ENCODE measurements at regions not wholly inside any gene's neighbourhood (a gene's known extent, or its start where the extent isn't known, plus 50 kb on each side); places are given as distances from the start of the nearest gene placed in this dataset.

GRCh38 chr5:107294211-107294550, 376.6 kb downstream of the EFNA5 start:
- Histone ChIP-seq H3K4me3 (ENCODE audit: low read depth, low read length) (no peak overlapping the region), H3K27me3 (ENCODE audit: control insufficient read depth, insufficient read depth, low read length) (no peaks in the 10 kb centered on the region), H3K9me3 (ENCODE audit: control insufficient read depth, insufficient read depth, low read depth, low read length) (0 out of 2 replicates have a peak, but pooled peaks cover 2% of the 10 kb centered on the region), H3K9ac (ENCODE audit: low read length) (no peak overlapping the region), H3K36me3 (ENCODE audit: control insufficient read depth, insufficient read depth, low read length) (no peaks in the 10 kb centered on the region), H3K27ac (ENCODE audit: low read depth, low read length) (no peak overlapping the region), H3K4me1 (ENCODE audit: control insufficient read depth, insufficient read depth, low read length) (peaks cover 31% of the 10 kb centered on the region)

GRCh38 chr5:107293541-107294210, 377.1 kb downstream of the EFNA5 start:
- Histone ChIP-seq H3K9ac (ENCODE audit: low read length) (no peak overlapping the region), H3K9me3 (ENCODE audit: control insufficient read depth, insufficient read depth, low read depth, low read length) (0 out of 2 replicates have a peak, but pooled peaks cover 2% of the 10 kb centered on the region), H3K27me3 (ENCODE audit: control insufficient read depth, insufficient read depth, low read length) (no peaks in the 10 kb centered on the region), H3K27ac (ENCODE audit: low read depth, low read length) (no peak overlapping the region), H3K4me1 (ENCODE audit: control insufficient read depth, insufficient read depth, low read length) (peaks cover 31% of the 10 kb centered on the region), H3K36me3 (ENCODE audit: control insufficient read depth, insufficient read depth, low read length) (no peaks in the 10 kb centered on the region), H3K4me3 (ENCODE audit: low read depth, low read length) (no peak overlapping the region)

- Histone ChIP-seq H3K27ac (ENCODE audit: low read depth, low read length) (no peak overlapping the region), H3K36me3 (ENCODE audit: control insufficient read depth, insufficient read depth, low read length) (no peaks in the 10 kb centered on the region), H3K9me3 (ENCODE audit: control insufficient read depth, insufficient read depth, low read depth, low read length) (0 out of 2 replicates have a peak, but pooled peaks cover 2% of the 10 kb centered on the region), H3K4me1 (ENCODE audit: control insufficient read depth, insufficient read depth, low read length) (peaks cover 30% of the 10 kb centered on the region), H3K4me3 (ENCODE audit: low read depth, low read length) (no peak overlapping the region), H3K9ac (ENCODE audit: low read length) (no peak overlapping the region), H3K27me3 (ENCODE audit: control insufficient read depth, insufficient read depth, low read length) (no peaks in the 10 kb centered on the region)
These were observed 378.9 kb downstream of the EFNA5 start for GRCh38 chr5:107291866-107292265.

GRCh38 chr5:107290780-107291398, 379.8 kb downstream of the EFNA5 start:
- H3K27me3 ChIP-seq (ENCODE audit: control insufficient read depth, insufficient read depth, low read length), result no peaks in the 10 kb centered on the region
- 0 out of 2 replicates have a peak, but pooled peaks cover 2% of the 10 kb centered on the region for H3K9me3 ChIP-seq (ENCODE audit: control insufficient read depth, insufficient read depth, low read depth, low read length)
- H3K4me3 ChIP-seq (ENCODE audit: low read depth, low read length), result no peak overlapping the region
- H3K4me1 ChIP-seq (ENCODE audit: control insufficient read depth, insufficient read depth, low read length), result peaks cover 21% of the 10 kb centered on the region
- H3K36me3 ChIP-seq (ENCODE audit: control insufficient read depth, insufficient read depth, low read length), result no peaks in the 10 kb centered on the region
- H3K27ac ChIP-seq (ENCODE audit: low read depth, low read length), result no peak overlapping the region
- H3K9ac ChIP-seq (ENCODE audit: low read length), result no peak overlapping the region

- Histone ChIP-seq H3K36me3 (ENCODE audit: control insufficient read depth, insufficient read depth, low read length) (no peaks in the 10 kb centered on the region), H3K9me3 (ENCODE audit: control insufficient read depth, insufficient read depth, low read depth, low read length) (0 out of 2 replicates have a peak, but pooled peaks cover 2% of the 10 kb centered on the region), H3K4me1 (ENCODE audit: control insufficient read depth, insufficient read depth, low read length) (peaks cover 5% of the 10 kb centered on the region), H3K4me3 (ENCODE audit: low read depth, low read length) (no peak overlapping the region), H3K27ac (ENCODE audit: low read depth, low read length) (no peak overlapping the region), H3K27me3 (ENCODE audit: control insufficient read depth, insufficient read depth, low read length) (no peaks in the 10 kb centered on the region), H3K9ac (ENCODE audit: low read length) (no peak overlapping the region)
These were observed 381.6 kb downstream of the EFNA5 start for GRCh38 chr5:107289030-107289714.

- no peaks in the 10 kb centered on the region for H3K27me3 ChIP-seq (ENCODE audit: control insufficient read depth, insufficient read depth, low read length)
- no peak overlapping the region for H3K4me3 ChIP-seq (ENCODE audit: low read depth, low read length)
- no peaks in the 10 kb centered on the region; the same call in none of the 2 replicates for H3K4me1 ChIP-seq (ENCODE audit: control insufficient read depth, insufficient read depth, low read length)
- no peaks in the 10 kb centered on the region for H3K9me3 ChIP-seq (ENCODE audit: control insufficient read depth, insufficient read depth, low read depth, low read length)
- no peaks in the 10 kb centered on the region for H3K36me3 ChIP-seq (ENCODE audit: control insufficient read depth, insufficient read depth, low read length)
- H3K27ac ChIP-seq (ENCODE audit: low read depth, low read length), result no peak overlapping the region
- no peak overlapping the region for H3K9ac ChIP-seq (ENCODE audit: low read length)
These were observed 384.2 kb downstream of the EFNA5 start for GRCh38 chr5:107286447-107287098.

- no peaks in the 10 kb centered on the region for H3K9me3 ChIP-seq (ENCODE audit: control insufficient read depth, insufficient read depth, low read depth, low read length)
- no peak overlapping the region for H3K27ac ChIP-seq (ENCODE audit: low read depth, low read length)
- H3K4me1 ChIP-seq (ENCODE audit: control insufficient read depth, insufficient read depth, low read length), result no peaks in the 10 kb centered on the region; the same call in none of the 2 replicates
- H3K4me3 ChIP-seq (ENCODE audit: low read depth, low read length), result no peak overlapping the region
- no peak overlapping the region for H3K9ac ChIP-seq (ENCODE audit: low read length)
- no peaks in the 10 kb centered on the region for H3K27me3 ChIP-seq (ENCODE audit: control insufficient read depth, insufficient read depth, low read length)
- H3K36me3 ChIP-seq (ENCODE audit: control insufficient read depth, insufficient read depth, low read length), result no peaks in the 10 kb centered on the region
These were observed 385.0 kb downstream of the EFNA5 start for GRCh38 chr5:107285772-107286171.

- Histone ChIP-seq H3K27me3 (ENCODE audit: control insufficient read depth, insufficient read depth, low read length) (no peaks in the 10 kb centered on the region), H3K9ac (ENCODE audit: low read length) (no peak overlapping the region), H3K27ac (ENCODE audit: low read depth, low read length) (no peak overlapping the region), H3K9me3 (ENCODE audit: control insufficient read depth, insufficient read depth, low read depth, low read length) (no peaks in the 10 kb centered on the region), H3K4me1 (ENCODE audit: control insufficient read depth, insufficient read depth, low read length) (no peaks in the 10 kb centered on the region; the same call in none of the 2 replicates), H3K4me3 (ENCODE audit: low read depth, low read length) (no peak overlapping the region), H3K36me3 (ENCODE audit: control insufficient read depth, insufficient read depth, low read length) (no peaks in the 10 kb centered on the region)
These were observed 385.8 kb downstream of the EFNA5 start for GRCh38 chr5:107284822-107285525.

- Histone ChIP-seq H3K27ac (ENCODE audit: low read depth, low read length) (no peak overlapping the region), H3K36me3 (ENCODE audit: control insufficient read depth, insufficient read depth, low read length) (no peaks in the 10 kb centered on the region), H3K4me3 (ENCODE audit: low read depth, low read length) (no peak overlapping the region), H3K4me1 (ENCODE audit: control insufficient read depth, insufficient read depth, low read length) (no peaks in the 10 kb centered on the region; the same call in 1 of the 2 replicates), H3K9me3 (ENCODE audit: control insufficient read depth, insufficient read depth, low read depth, low read length) (no peaks in the 10 kb centered on the region), H3K9ac (ENCODE audit: low read length) (no peak overlapping the region), H3K27me3 (ENCODE audit: control insufficient read depth, insufficient read depth, low read length) (no peaks in the 10 kb centered on the region)
These were observed 388.7 kb downstream of the EFNA5 start for GRCh38 chr5:107282061-107282460.

- no peaks in the 10 kb centered on the region for H3K36me3 ChIP-seq (ENCODE audit: control insufficient read depth, insufficient read depth, low read length)
- H3K27ac ChIP-seq (ENCODE audit: low read depth, low read length), result no peak overlapping the region
- no peaks in the 10 kb centered on the region; the same call in 1 of the 2 replicates for H3K4me1 ChIP-seq (ENCODE audit: control insufficient read depth, insufficient read depth, low read length)
- no peaks in the 10 kb centered on the region for H3K9me3 ChIP-seq (ENCODE audit: control insufficient read depth, insufficient read depth, low read depth, low read length)
- H3K27me3 ChIP-seq (ENCODE audit: control insufficient read depth, insufficient read depth, low read length), result no peaks in the 10 kb centered on the region
- no peak overlapping the region for H3K9ac ChIP-seq (ENCODE audit: low read length)
- no peak overlapping the region for H3K4me3 ChIP-seq (ENCODE audit: low read depth, low read length)
These were observed 392.0 kb downstream of the EFNA5 start for GRCh38 chr5:107278774-107279173.

All from HUES6 (cell line).